Mesenchymal stem cell (in vitro differentiated cells and primary cell): ENCODE measurements at regions not wholly inside any gene's neighbourhood (a gene's known extent, or its start where the extent isn't known, plus 50 kb on each side); places are given as distances from the start of the nearest gene placed in this dataset.

ENCODE experiments used
- DNase-seq: peaks from one replicate; pipeline ENCODE4 v3.0.0-alpha.2; 2013
- H2AFZ ChIP-seq: one replicate; pipeline ENCODE4 v1.6.1; 2013; ENCODE audit warnings: low read depth, mild to moderate bottlenecking, control low read depth, inconsistent platforms, low read length, moderate library complexity
- H2AK5ac ChIP-seq: 2 replicates; pipeline ENCODE4 v1.6.1; 2013; ENCODE audit warnings: low read length, moderate library complexity, mild to moderate bottlenecking, inconsistent platforms; ENCODE audit not compliant: severe bottlenecking
- H2BK120ac ChIP-seq: one replicate; pipeline ENCODE4 v1.6.1; 2013; ENCODE audit warnings: low read depth, mild to moderate bottlenecking, inconsistent platforms, low read length, moderate library complexity
- H2BK12ac ChIP-seq, 2 experiments: one replicate each; pipeline ENCODE4 v1.6.1; 2013; ENCODE audit warnings: inconsistent platforms in 2 of 2, low read length in 2 of 2, mild to moderate bottlenecking in 2 of 2, moderate library complexity in 2 of 2, control low read depth in 1 of 2
- H2BK15ac ChIP-seq: one replicate; pipeline ENCODE4 v1.6.1; 2013; ENCODE audit warnings: mild to moderate bottlenecking, low read depth, inconsistent platforms; ENCODE audit not compliant: poor library complexity, severe bottlenecking
- H2BK5ac ChIP-seq: 2 replicates; pipeline ENCODE4 v1.6.1; 2013; ENCODE audit warnings: low read depth, mild to moderate bottlenecking, low read length, control low read depth, inconsistent platforms; ENCODE audit not compliant: poor library complexity, severe bottlenecking
- H3K14ac ChIP-seq, 2 experiments: one replicate each; pipeline ENCODE4 v1.6.1; 2013; ENCODE audit warnings: inconsistent platforms in 2 of 2, low read length in 2 of 2, control low read depth in 1 of 2, mild to moderate bottlenecking in 1 of 2, moderate library complexity in 1 of 2
- H3K18ac ChIP-seq, 2 experiments: one replicate each; pipeline ENCODE4 v1.6.1; 2013; ENCODE audit warnings: inconsistent platforms in 2 of 2, low read length in 2 of 2, control low read depth in 1 of 2, low read depth in 1 of 2, mild to moderate bottlenecking in 1 of 2
- H3K23ac ChIP-seq, 2 experiments: one replicate each; pipeline ENCODE4 v1.6.1; 2013; ENCODE audit warnings: inconsistent platforms in 2 of 2, low read length in 2 of 2, mild to moderate bottlenecking in 2 of 2, moderate library complexity in 2 of 2, control low read depth in 1 of 2
- H3K27ac ChIP-seq: 2 replicates; pipeline ENCODE4 v1.5.1; 2013; ENCODE audit warnings: mild to moderate bottlenecking, moderate library complexity, low read length, control low read depth, inconsistent platforms; ENCODE audit not compliant: poor library complexity, severe bottlenecking
- H3K27me3 ChIP-seq, 2 experiments: 2 replicates each; pipeline versions ENCODE4 v1.6.1 to v1.7.0; 2013; ENCODE audit warnings: low read length in 2 of 2, mild to moderate bottlenecking in 2 of 2, moderate library complexity in 2 of 2, control low read depth in 1 of 2, inconsistent platforms in 1 of 2; ENCODE audit not compliant: control insufficient read depth in 1 of 2, insufficient read depth in 1 of 2
- H3K36me3 ChIP-seq, 2 experiments: 2 replicates each; pipeline versions ENCODE4 v1.6.1 to v1.7.0; 2013; ENCODE audit warnings: low read length in 2 of 2, control low read depth in 1 of 2, inconsistent platforms in 1 of 2, low read depth in 1 of 2, mild to moderate bottlenecking in 1 of 2; ENCODE audit not compliant: insufficient read depth in 2 of 2, control insufficient read depth in 1 of 2
- H3K4ac ChIP-seq, 2 experiments: one replicate each; pipeline ENCODE4 v1.6.1; 2013; ENCODE audit warnings: inconsistent platforms in 2 of 2, low read length in 2 of 2, mild to moderate bottlenecking in 2 of 2, moderate library complexity in 2 of 2, control low read depth in 1 of 2, low read depth in 1 of 2
- H3K4me1 ChIP-seq: 2 replicates; pipeline ENCODE4 v1.6.1; 2013; ENCODE audit warnings: low read depth, low read length, control low read depth; ENCODE audit not compliant: control insufficient read depth, insufficient read depth
- H3K4me2 ChIP-seq: 2 replicates; pipeline ENCODE4 v1.6.1; 2013; ENCODE audit warnings: low read length, mild to moderate bottlenecking, inconsistent platforms; ENCODE audit not compliant: poor library complexity, severe bottlenecking
- H3K4me3 ChIP-seq, 2 experiments: 2 replicates each; pipeline versions ENCODE4 v1.5.1 to v1.7.0; 2013; ENCODE audit warnings: low read length in 2 of 2, mild to moderate bottlenecking in 2 of 2, control low read depth in 1 of 2, low read depth in 1 of 2; ENCODE audit not compliant: insufficient read depth in 1 of 2
- H3K79me1 ChIP-seq: replicated peaks from 2 replicates; pipeline ENCODE4 v1.6.1; 2013; ENCODE audit warnings: mild to moderate bottlenecking, control low read depth, low read length, inconsistent platforms; ENCODE audit not compliant: poor library complexity, severe bottlenecking
- H3K9ac ChIP-seq: 2 replicates; pipeline ENCODE4 v1.7.0; 2013; ENCODE audit warnings: mild to moderate bottlenecking, low read length, moderate library complexity
- H3K9me3 ChIP-seq: 2 replicates; pipeline ENCODE4 v1.7.0; 2013; ENCODE audit warnings: mild to moderate bottlenecking, low read length; ENCODE audit not compliant: control insufficient read depth
- H4K8ac ChIP-seq: one replicate; pipeline ENCODE4 v1.6.1; 2013; ENCODE audit warnings: inconsistent platforms, mild to moderate bottlenecking, low read length, moderate library complexity
- H4K91ac ChIP-seq: one replicate; pipeline ENCODE4 v1.6.1; 2013; ENCODE audit warnings: mild to moderate bottlenecking, low read length, inconsistent platforms
- WGBS: methylation state at CpG from one replicate; pipeline ENCODE4 v1.1.7; 2013; ENCODE audit warnings: mixed read lengths; 5-methylcytosine and 5-hydroxymethylcytosine counted together

DNA sequence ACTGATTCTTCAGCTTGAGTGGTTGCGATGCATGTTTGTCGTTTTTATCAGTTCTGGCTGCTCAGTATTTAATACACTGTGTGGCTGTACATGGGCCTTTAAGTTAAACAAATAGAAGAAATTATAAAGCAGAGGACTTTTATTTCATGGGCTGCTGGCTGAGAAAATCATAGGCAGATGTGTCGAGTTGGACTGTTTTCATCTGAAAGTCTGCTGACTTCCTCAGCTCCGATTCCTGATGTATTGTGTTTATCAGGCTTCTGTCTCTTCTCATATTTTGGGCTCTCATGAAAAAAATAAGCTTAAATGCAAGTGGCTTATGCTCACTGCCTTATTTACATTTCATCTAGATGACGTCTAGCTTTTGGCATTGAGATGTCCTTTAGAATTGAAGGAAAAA, 129.5 kb upstream of the GGTLC1 start:
- H4K8ac ChIP-seq, result no peak overlapping the region
- no peak overlapping the region for H4K91ac ChIP-seq
- no peaks in the 10 kb centered on the region for H3K9me3 ChIP-seq
- WGBS, result 81% methylated on average over 5 of the region's 5 CpGs
- no peak overlapping the region for H3K23ac ChIP-seq
- H2BK5ac ChIP-seq, result no peak overlapping the region
- H3K4me2 ChIP-seq, result no peak overlapping the region
- H2BK15ac ChIP-seq, result no peak overlapping the region
- H2BK120ac ChIP-seq, result no peak overlapping the region
- DNase-seq, result no peak
- H3K14ac ChIP-seq, result no peak overlapping the region
- H3K27ac ChIP-seq, result no peak overlapping the region
- H3K79me1 ChIP-seq, result no peaks in the 10 kb centered on the region
- no peak overlapping the region for H2BK12ac ChIP-seq
- peaks cover 2% of the 10 kb centered on the region for H3K4me1 ChIP-seq
- no peak overlapping the region for H2AFZ ChIP-seq
- H3K4me3 ChIP-seq, result no peak overlapping the region
- no peak overlapping the region for H3K18ac ChIP-seq
- no peaks in the 10 kb centered on the region for H3K36me3 ChIP-seq
- H3K9ac ChIP-seq, result no peak overlapping the region
- no peak overlapping the region for H3K4ac ChIP-seq
- peaks cover 5 to 73% of the 10 kb centered on the region in 2 experiments for H3K27me3 ChIP-seq
- H2AK5ac ChIP-seq, result no peak overlapping the region

- no peak overlapping the region for H3K4me3 ChIP-seq
- no peak overlapping the region for H4K8ac ChIP-seq
- peaks cover 5 to 70% of the 10 kb centered on the region in 2 experiments for H3K27me3 ChIP-seq
- no peak for DNase-seq
- H3K4me1 ChIP-seq, result peaks cover 2% of the 10 kb centered on the region
- no peak overlapping the region for H3K27ac ChIP-seq
- no peak overlapping the region for H3K4ac ChIP-seq
- H3K23ac ChIP-seq, result no peak overlapping the region
- WGBS, result 52% methylated on average over 3 of the region's 3 CpGs
- no peak overlapping the region for H2AFZ ChIP-seq
- no peak overlapping the region for H2BK15ac ChIP-seq
- H3K14ac ChIP-seq, result no peak overlapping the region
- no peak overlapping the region for H3K18ac ChIP-seq
- no peaks in the 10 kb centered on the region for H3K79me1 ChIP-seq
- H3K4me2 ChIP-seq, result no peak overlapping the region
- no peak overlapping the region for H3K9ac ChIP-seq
- no peaks in the 10 kb centered on the region for H3K9me3 ChIP-seq
- H2BK12ac ChIP-seq, result no peak overlapping the region
- H4K91ac ChIP-seq, result no peak overlapping the region
- no peak overlapping the region for H2BK5ac ChIP-seq
- H3K36me3 ChIP-seq, result no peaks in the 10 kb centered on the region
- no peak overlapping the region for H2BK120ac ChIP-seq
- no peak overlapping the region for H2AK5ac ChIP-seq
Observed at GRCh38 chr20:24117383-24117782, 128.8 kb upstream of the GGTLC1 start.

DNA sequence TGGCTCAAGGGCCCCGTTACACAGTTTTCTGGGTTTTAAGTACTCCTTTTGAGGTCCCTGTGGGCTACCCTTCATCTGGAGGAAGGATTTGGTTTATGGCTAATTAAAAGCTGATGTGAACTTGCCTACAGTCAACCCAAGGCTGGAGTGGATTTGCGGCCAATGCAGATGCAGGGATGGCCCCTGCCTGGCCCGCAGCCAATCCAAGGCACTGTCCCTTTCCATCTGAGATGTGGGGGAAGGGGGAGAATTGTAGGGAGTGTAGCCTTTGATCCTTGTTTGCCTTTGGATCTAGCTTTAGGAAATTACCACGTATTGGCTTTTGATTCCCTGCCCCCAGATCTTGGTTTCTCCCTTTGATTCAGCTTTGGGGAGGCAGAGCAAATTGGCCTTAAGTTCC, 128.0 kb upstream of the GGTLC1 start:
- Histone ChIP-seq H2AFZ (no peak overlapping the region), H2AK5ac (no peak overlapping the region), H2BK12ac (no peak overlapping the region), H3K14ac (no peak overlapping the region), H3K36me3 (no peaks in the 10 kb centered on the region), H3K79me1 (no peaks in the 10 kb centered on the region), H3K4me1 (peaks cover 2% of the 10 kb centered on the region), H2BK5ac (no peak overlapping the region), H3K4me2 (no peak overlapping the region), H4K91ac (no peak overlapping the region), H2BK15ac (no peak overlapping the region), H3K9me3 (no peaks in the 10 kb centered on the region), H3K4ac (no peak overlapping the region), H3K27me3 (peaks cover 5 to 67% of the 10 kb centered on the region in 2 experiments), H3K9ac (no peak overlapping the region), H4K8ac (no peak overlapping the region), H3K23ac (no peak overlapping the region), H3K4me3 (no peak overlapping the region), H3K27ac (no peak overlapping the region), H3K18ac (no peak overlapping the region), H2BK120ac (no peak overlapping the region)
- DNase-seq, result no peak
- 79% methylated on average over 4 of the region's 4 CpGs for WGBS

DNA sequence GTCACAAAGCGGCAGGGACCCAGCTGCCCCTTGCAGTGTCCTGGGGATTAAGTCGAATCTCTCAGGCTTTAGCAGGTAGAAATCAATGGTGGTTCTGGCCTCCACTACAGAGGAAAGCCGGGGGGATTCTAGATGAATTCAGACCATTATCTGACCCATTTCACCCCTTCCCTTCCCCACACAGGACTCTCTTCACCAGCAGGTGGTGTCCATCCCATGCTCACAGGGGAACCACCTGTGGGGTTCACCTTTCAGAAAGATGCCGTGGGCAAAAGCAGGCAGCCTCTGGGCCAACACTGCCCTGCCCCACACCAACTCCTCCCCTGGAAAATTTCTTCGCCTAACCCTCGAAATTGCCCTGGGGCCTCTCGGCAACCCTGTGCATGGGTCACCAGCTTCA, 123.8 kb upstream of the GGTLC1 start:
- DNase-seq, result no peak
- Histone ChIP-seq H3K18ac (no peak overlapping the region), H3K27ac (no peak overlapping the region), H2BK12ac (no peak overlapping the region), H2BK120ac (no peak overlapping the region), H3K4me1 (no peaks in the 10 kb centered on the region), H4K8ac (no peak overlapping the region), H3K79me1 (no peaks in the 10 kb centered on the region), H3K4me3 (no peak overlapping the region), H3K9ac (no peak overlapping the region), H3K27me3 (peaks cover 5 to 28% of the 10 kb centered on the region in 2 experiments), H2BK5ac (no peak overlapping the region), H3K4me2 (no peak overlapping the region), H3K4ac (no peak overlapping the region), H2BK15ac (no peak overlapping the region), H3K23ac (no peak overlapping the region), H3K14ac (no peak overlapping the region), H2AFZ (no peak overlapping the region), H4K91ac (no peak overlapping the region), H3K36me3 (no peaks in the 10 kb centered on the region), H3K9me3 (no peaks in the 10 kb centered on the region), H2AK5ac (no peak overlapping the region)
- 87% methylated on average over 7 of the region's 7 CpGs for WGBS
